Mesodermal cell (in vitro differentiated cells): ENCODE measurements at regions not wholly inside any gene's neighbourhood (a gene's known extent, or its start where the extent isn't known, plus 50 kb on each side); places are given as distances from the start of the nearest gene placed in this dataset.

Experiments
- H3K27ac ChIP-seq: 2 replicates; pipeline ENCODE4 v1.7.0; 2013; ENCODE audit warnings: mild to moderate bottlenecking, low read depth, low read length, moderate library complexity; ENCODE audit not compliant: severe bottlenecking
- H3K36me3 ChIP-seq: 2 replicates; pipeline ENCODE4 v1.7.1; 2013; ENCODE audit warnings: mild to moderate bottlenecking, low read length, moderate library complexity; ENCODE audit not compliant: control insufficient read depth, insufficient read depth
- H3K4me1 ChIP-seq: one replicate; pipeline ENCODE4 v1.7.1; 2013; ENCODE audit warnings: mild to moderate bottlenecking, low read length; ENCODE audit not compliant: insufficient read depth, control insufficient read depth, poor library complexity, severe bottlenecking
- H3K4me3 ChIP-seq: 2 replicates; pipeline ENCODE4 v1.7.0; 2013; ENCODE audit warnings: low read length, control low read depth, mild to moderate bottlenecking; ENCODE audit not compliant: insufficient read depth, poor library complexity, severe bottlenecking; ENCODE audit errors: extremely low read depth
- H3K9me3 ChIP-seq: 2 replicates; pipeline ENCODE4 v1.7.1; 2013; ENCODE audit warnings: mild to moderate bottlenecking, low read length, moderate library complexity; ENCODE audit not compliant: control insufficient read depth
- WGBS, 2 experiments: methylation state at CpG; one replicate each; pipeline ENCODE4 v1.1.5; 2013; ENCODE audit warnings: missing lambda C conversion rate in 2 of 2; ENCODE audit not compliant: insufficient coverage in 2 of 2; 5-methylcytosine and 5-hydroxymethylcytosine counted together

DNA sequence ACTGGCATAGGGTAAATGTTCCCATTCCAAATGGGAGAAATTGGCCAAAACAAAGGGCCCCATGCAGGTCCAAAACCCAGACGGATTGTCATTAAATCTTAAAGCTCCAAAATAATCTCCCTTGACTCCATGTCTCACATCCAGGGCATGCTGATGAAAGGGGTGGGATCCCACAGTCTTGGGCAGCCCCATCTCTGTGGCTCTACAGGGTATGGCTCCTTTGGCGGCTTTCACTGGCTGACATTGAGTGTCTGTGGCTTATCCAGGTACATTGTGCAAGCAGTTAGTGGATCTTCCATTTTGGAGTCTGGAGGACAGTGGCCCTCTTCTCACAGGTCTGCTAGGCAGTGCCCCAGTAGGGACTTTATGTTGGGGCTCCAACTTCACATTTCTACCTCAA, 772.9 kb upstream of the INTU start:
- Histone ChIP-seq H3K9me3 (no peaks in the 10 kb centered on the region), H3K27ac (no peak overlapping the region), H3K4me3 (no peak overlapping the region), H3K36me3 (no peaks in the 10 kb centered on the region), H3K4me1 (no peaks in the 10 kb centered on the region)
- WGBS, 2 experiments: 92% methylated on average over 2 of the region's 2 CpGs; no CpG with 5 or more reads in 1 of the 2 experiments

DNA sequence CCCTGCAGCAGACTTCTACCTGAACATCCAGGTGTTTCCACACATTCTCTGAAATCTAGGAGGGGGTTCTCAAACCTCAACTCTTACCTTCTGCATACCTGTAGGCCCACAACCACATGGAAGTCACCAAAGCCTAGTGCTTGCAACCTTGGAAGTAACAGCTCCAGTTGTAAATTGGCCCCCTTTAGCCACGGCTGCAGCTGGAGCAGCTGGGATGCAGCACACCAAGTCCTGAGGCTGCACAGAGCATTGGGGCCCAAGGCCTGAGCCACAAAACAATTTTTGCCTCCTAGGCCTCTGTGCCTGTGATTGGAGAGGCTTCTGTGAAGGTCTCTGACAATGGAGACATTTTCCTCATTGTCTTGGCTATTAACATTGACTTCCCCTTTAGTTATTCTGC, 772.4 kb upstream of the INTU start:
- no peaks in the 10 kb centered on the region for H3K4me1 ChIP-seq
- H3K4me3 ChIP-seq: no peak overlapping the region
- H3K27ac ChIP-seq: no peak overlapping the region
- H3K9me3 ChIP-seq: no peaks in the 10 kb centered on the region
- no peaks in the 10 kb centered on the region for H3K36me3 ChIP-seq
- WGBS, 2 experiments: 88 to 100% methylated on average over 1 of the region's 1 CpG

DNA sequence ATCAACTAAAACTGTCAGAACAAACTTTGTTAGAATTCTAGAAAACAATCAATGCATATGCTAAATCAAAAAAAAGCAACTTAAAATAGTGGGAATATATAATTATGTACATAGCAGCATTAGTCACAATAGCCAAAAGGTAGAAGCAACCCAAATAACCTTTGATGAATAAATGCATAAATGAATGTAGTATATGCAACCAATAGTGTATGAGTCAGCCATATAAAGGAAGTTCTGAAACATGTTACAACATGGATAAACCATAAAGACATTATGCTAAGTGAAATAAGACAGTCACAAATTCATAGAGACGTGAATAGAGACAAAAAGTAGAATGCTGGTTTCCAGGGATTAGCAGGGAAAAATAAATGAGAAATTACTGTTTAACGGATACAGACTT, 762.8 kb upstream of the INTU start:
- H3K27ac ChIP-seq: no peak overlapping the region
- H3K4me3 ChIP-seq: no peak overlapping the region
- no peaks in the 10 kb centered on the region for H3K36me3 ChIP-seq
- WGBS, 2 experiments: 90 to 96% methylated on average over 1 to 2 of the region's 2 CpGs
- no peaks in the 10 kb centered on the region for H3K4me1 ChIP-seq
- no peaks in the 10 kb centered on the region for H3K9me3 ChIP-seq

DNA sequence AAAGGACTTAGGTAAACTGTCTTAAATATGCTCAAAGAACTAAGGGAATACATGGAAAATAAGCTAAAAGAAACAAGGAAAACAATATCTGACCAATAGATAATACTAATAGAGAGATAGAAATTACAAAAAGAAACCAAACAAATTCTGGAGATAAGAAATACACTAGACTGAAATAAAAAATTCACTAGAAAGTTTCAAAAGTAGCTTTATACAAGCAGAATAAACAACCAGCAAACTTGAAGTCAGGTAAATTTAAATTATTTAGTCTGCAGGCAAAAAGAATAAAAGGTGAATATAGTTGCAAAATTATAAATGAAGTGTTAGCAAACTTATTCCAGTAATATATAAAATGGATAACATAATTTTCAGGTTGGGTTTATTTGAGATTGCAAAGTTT, 760.9 kb upstream of the INTU start:
- Histone ChIP-seq H3K9me3 (no peaks in the 10 kb centered on the region), H3K36me3 (no peaks in the 10 kb centered on the region), H3K4me3 (no peak overlapping the region), H3K4me1 (no peaks in the 10 kb centered on the region), H3K27ac (no peak overlapping the region)

DNA sequence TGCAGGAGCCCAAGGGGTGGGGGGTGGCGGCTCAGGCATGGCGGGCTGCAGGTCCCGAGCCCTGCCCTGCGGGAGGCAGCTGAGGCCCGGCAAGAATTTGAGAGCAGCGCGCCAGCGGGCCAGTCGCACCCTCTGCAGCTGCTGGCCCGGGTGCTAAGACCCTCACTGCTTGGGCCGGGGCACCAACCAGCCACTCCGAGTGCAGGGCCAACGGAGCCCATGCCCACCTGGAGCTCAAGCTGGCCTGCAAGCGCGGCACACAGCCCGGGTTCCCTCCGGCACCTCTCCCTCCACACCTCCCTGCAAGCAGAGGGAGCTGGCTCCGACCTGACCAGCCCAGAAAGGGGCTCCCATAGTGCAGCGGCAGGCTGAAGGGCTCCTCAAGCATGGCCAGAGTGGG, 758.2 kb upstream of the INTU start:
- Histone ChIP-seq H3K4me3 (no peak overlapping the region), H3K4me1 (no peaks in the 10 kb centered on the region), H3K27ac (no peak overlapping the region), H3K9me3 (no peaks in the 10 kb centered on the region), H3K36me3 (no peaks in the 10 kb centered on the region)
- WGBS, 2 experiments: 86 to 91% methylated on average over 9 to 14 of the region's 19 CpGs

DNA sequence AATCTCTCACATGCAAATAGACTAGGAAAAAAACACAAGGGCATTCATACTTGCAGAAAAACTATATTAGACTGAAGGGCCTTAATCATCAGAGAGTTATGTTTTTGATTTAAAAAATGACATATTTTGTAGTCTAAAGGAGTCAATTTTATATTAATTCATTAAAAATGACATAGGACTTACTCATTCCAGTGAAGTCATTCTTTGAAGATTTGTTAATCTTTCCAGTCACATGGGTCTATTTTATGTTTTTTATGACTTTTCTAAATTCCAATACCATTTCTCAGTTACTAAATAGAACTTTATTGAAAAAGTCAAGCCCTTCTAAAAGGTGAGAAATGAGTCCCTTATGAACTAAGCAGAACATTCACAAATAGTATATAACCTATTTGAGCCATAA, 743.8 kb upstream of the INTU start:
- Histone ChIP-seq H3K4me3 (no peak overlapping the region), H3K27ac (no peak overlapping the region), H3K36me3 (no peaks in the 10 kb centered on the region)

DNA sequence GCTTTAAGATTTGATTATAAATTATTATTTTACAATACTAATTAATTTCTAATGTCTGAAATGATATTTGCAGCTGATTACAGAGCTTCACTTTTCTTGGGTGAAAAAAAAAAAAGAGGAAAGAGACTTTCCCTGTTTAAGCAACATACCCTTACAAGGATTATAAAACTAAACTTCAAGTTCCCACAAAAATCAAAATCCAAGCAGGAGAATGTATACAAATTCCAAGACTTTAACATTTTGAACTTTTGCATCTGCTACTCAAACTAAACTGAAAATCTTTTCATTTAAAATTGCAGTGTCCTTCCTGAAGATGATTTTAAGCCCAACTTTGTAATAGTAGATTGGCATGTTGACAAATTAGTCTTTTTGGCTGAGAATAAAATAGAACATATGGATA, 742.4 kb upstream of the INTU start:
- Histone ChIP-seq H3K9me3 (no peaks in the 10 kb centered on the region), H3K4me1 (no peaks in the 10 kb centered on the region), H3K4me3 (no peak overlapping the region), H3K27ac (no peak overlapping the region), H3K36me3 (no peaks in the 10 kb centered on the region)

More for the DNA sequence above, 743.8 kb upstream of the INTU start:
- Histone ChIP-seq H3K9me3 (no peaks in the 10 kb centered on the region), H3K4me1 (no peaks in the 10 kb centered on the region)

DNA sequence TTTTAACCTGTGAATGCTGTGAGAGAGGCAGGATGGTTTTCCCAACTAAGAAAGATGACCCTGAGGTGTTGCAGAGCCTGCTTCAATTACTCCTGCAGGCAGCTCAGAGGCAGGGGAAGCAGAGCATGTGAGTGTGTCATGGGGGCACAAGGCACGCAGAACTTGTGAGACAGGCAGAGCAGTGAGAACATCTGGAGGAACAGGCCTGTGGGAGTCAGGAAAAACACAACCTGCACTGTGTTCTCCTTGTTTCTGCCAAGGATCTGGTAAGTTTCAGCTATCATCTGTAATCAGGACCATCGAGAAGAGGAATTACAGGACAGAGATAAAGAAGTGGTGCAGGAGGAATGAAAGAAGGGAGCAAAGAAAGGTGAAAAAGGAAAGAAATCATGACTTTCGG, 741.8 kb upstream of the INTU start:
- WGBS, 2 experiments: 64 to 88% methylated on average over 2 to 3 of the region's 3 CpGs
- Histone ChIP-seq H3K36me3 (no peaks in the 10 kb centered on the region), H3K4me1 (no peaks in the 10 kb centered on the region), H3K4me3 (no peak overlapping the region), H3K9me3 (peaks cover under 1% of the 10 kb centered on the region), H3K27ac (peak overlapping the region; percentile 11)

DNA sequence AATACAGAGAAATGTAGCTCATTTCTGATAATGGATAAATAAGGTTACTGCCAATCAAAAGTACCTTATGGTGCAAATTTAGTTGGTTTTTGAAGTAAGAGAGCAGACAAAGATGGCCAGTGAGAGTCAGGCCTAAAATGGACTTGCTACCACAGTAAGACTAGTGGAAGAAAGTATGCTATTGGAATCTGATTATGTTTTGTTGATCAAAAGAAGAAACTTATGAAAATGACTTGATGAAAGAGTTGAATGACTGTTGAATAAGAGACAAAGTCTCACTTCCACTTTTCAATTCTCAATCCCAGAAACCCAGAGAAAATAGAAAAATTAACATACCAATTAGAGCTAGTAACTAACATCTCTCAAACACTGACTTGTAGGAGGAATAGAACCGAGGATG, 737.8 kb upstream of the INTU start:
- no peaks in the 10 kb centered on the region for H3K4me1 ChIP-seq
- H3K27ac ChIP-seq: no peak overlapping the region
- no peaks in the 10 kb centered on the region for H3K36me3 ChIP-seq
- H3K4me3 ChIP-seq: no peak overlapping the region
- H3K9me3 ChIP-seq: peaks cover 25% of the 10 kb centered on the region
- WGBS, 2 experiments: no CpG with 5 or more reads among the region's 1 CpG

DNA sequence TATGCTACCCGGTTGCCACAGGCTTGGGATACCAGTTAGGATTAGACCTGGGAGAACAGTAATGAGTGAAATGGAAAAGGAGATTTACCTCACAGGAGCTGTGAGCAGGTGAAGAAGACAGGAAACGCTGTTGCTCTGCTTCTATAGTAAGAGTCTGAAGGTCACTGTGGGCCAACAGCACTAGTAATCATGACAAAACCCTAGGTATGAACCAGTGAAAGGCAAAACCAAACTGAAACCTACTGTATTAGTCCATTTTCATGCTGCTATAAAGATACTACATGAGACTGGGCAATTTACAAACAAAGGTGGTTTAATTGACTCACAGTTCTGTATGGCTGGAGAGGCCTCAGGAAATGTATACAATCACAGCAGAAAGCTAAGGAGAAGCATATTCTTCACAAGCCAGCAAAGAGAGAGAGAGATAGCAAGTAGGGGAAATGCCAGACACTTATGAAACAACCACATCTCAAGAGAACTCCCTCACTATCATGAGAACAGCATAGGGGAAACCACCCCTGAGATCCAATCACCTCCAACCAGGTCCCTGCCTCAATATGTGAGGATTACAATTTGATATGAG, 736.7 kb upstream of the INTU start:
- no peak overlapping the region for H3K4me3 ChIP-seq
- H3K36me3 ChIP-seq: no peaks in the 10 kb centered on the region
- no peaks in the 10 kb centered on the region for H3K4me1 ChIP-seq
- no peak overlapping the region for H3K27ac ChIP-seq
- 80 to 85% methylated on average over 2 of the region's 2 CpGs for WGBS, 2 experiments
- peaks cover 25% of the 10 kb centered on the region for H3K9me3 ChIP-seq

DNA sequence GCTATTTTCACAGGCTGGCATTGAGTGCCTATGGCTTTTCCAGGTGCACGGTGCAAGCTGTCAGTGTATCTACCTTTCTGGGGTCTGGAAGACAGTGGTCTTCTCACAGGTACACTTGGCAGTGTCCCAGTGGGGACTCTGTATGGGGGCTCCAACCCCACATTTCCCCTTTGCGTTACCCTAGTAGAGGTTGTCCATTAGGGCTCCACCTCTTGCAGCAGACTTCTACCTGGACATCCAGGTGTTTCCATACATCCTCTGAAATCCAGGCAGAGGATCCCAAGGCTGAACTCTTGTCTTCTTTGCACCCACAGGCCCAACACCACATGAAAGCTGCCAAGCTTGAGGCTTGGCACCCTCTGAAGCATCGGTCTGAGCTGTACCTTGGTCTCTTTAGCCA, 735.7 kb upstream of the INTU start:
- no peaks in the 10 kb centered on the region for H3K36me3 ChIP-seq
- no peak overlapping the region for H3K27ac ChIP-seq
- 93 to 100% methylated on average over 3 of the region's 3 CpGs for WGBS, 2 experiments
- peaks cover 25% of the 10 kb centered on the region for H3K9me3 ChIP-seq
- H3K4me3 ChIP-seq: no peak overlapping the region
- no peaks in the 10 kb centered on the region for H3K4me1 ChIP-seq

DNA sequence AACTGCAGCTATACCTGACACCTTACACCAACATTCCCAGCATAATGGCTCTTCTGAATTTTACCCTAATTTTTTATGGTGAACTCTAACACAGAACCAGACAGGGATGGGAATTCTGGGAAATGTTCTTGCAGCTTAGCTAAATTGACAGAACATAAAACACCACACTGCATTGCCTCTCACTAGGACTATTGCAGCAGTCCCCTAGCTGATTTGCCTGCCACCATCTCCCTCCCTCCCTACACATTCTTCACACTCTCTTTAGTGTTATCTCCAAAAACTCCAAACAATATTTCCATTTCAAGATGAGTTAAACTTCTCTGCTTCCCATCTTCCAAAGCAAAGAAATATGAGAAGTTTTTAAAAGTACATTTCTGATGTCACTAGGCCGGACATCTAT, 733.9 kb upstream of the INTU start:
- Histone ChIP-seq H3K4me3 (no peak overlapping the region), H3K9me3 (peaks cover 25% of the 10 kb centered on the region), H3K36me3 (no peaks in the 10 kb centered on the region), H3K4me1 (no peaks in the 10 kb centered on the region), H3K27ac (no peak overlapping the region)
- 100% methylated on average over 1 of the region's 1 CpG for WGBS, 2 experiments
